ENCODE measurements at regions not wholly inside any gene's neighbourhood (a gene's known extent, or its start where the extent isn't known, plus 50 kb on each side); places are given as distances from the start of the nearest gene placed in this dataset.
"Not testable (repeated sequence)": the region's sequence is repeated elsewhere in the genome, so short reads cannot be mapped to it uniquely, and the experiment has no call there.

GRCh38 chr2:167355821-167356220 lies 467.5 kb downstream of the XIRP2 start:
- no peak for DNase-seq (ENCODE audit: low read depth)

- DNase-seq (ENCODE audit: low read depth): no peak
Measured at GRCh38 chr2:167353605-167354280, 465.5 kb downstream of the XIRP2 start.

- DNase-seq (ENCODE audit: low read depth): no peak
Measured at GRCh38 chr2:167345559-167345958, 457.3 kb downstream of the XIRP2 start.

GRCh38 chr2:167342769-167343168 lies 454.5 kb downstream of the XIRP2 start:
- DNase-seq (ENCODE audit: low read depth): no peak

GRCh38 chr2:167340322-167340721 lies 452.0 kb downstream of the XIRP2 start:
- DNase-seq (ENCODE audit: low read depth): no peak

GRCh38 chr2:167336213-167336612 lies 447.9 kb downstream of the XIRP2 start:
- no peak for DNase-seq (ENCODE audit: low read depth)

GRCh38 chr2:167335541-167335992 lies 447.3 kb downstream of the XIRP2 start:
- DNase-seq (ENCODE audit: low read depth): peak; percentile 28

GRCh38 chr2:167334146-167334742 lies 446.0 kb downstream of the XIRP2 start:
- DNase-seq (ENCODE audit: low read depth): no peak

- DNase-seq (ENCODE audit: low read depth): no peak
Measured at GRCh38 chr2:167333245-167333644, 445.0 kb downstream of the XIRP2 start.

GRCh38 chr2:167332358-167332757 lies 444.1 kb downstream of the XIRP2 start:
- DNase-seq (ENCODE audit: low read depth): no peak

GRCh38 chr2:167331636-167332232 lies 443.5 kb downstream of the XIRP2 start:
- DNase-seq (ENCODE audit: low read depth): no peak

GRCh38 chr2:167328808-167329207 lies 440.5 kb downstream of the XIRP2 start:
- DNase-seq (ENCODE audit: low read depth): not testable (repeated sequence)

GRCh38 chr2:167322795-167323194 lies 434.5 kb downstream of the XIRP2 start:
- DNase-seq (ENCODE audit: low read depth): no peak

- DNase-seq (ENCODE audit: low read depth): no peak
Measured at GRCh38 chr2:167318581-167318980, 430.3 kb downstream of the XIRP2 start.

GRCh38 chr2:167310442-167310841 lies 422.2 kb downstream of the XIRP2 start:
- no peak for DNase-seq (ENCODE audit: low read depth)

All from Daoy (cell line).